Activated T-cell treated with anti-CD3 and anti-CD28 coated beads, Interleukin-2, amount 50 U/mL, for 72 hours (primary cell): ENCODE measurements at regions not wholly inside any gene's neighbourhood (a gene's known extent, or its start where the extent isn't known, plus 50 kb on each side); places are given as distances from the start of the nearest gene placed in this dataset.
"Not testable (repeated sequence)": the region's sequence is repeated elsewhere in the genome, so short reads cannot be mapped to it uniquely, and the experiment has no call there.

Source experiments
- ATAC-seq, 2 donors: fragments of 150-1000 bp; cut with Tn5 transposase; replicated peaks in 1 of 2; 2 replicates each; pipeline ENCODE4 v1.10.0; 2021; ENCODE audit warnings: moderate library complexity in 2 of 2, mild to moderate bottlenecking in 1 of 2
- DNase-seq, 2 donors: peaks; one replicate each; pipeline ENCODE4 v3.0.0; 2021 to 2022; ENCODE audit warnings: mixed read lengths in 1 of 2
- H3K27ac Mint-ChIP-seq: one replicate; pipeline ENCODE4 v1.8.0; 2022; ENCODE audit warnings: mild to moderate bottlenecking, moderate library complexity, mixed read lengths
- H3K27me3 Mint-ChIP-seq: one replicate; pipeline ENCODE4 v1.8.0; 2022; ENCODE audit warnings: low read depth, mixed read lengths
- H3K36me3 Mint-ChIP-seq, 2 donors: one replicate each; pipeline ENCODE4 v1.8.0; 2022; ENCODE audit warnings: mixed read lengths in 2 of 2, mild to moderate bottlenecking in 1 of 2; ENCODE audit not compliant: insufficient read depth in 2 of 2
- H3K4me1 Mint-ChIP-seq: one replicate; pipeline ENCODE4 v1.8.0; 2022; ENCODE audit warnings: low read depth, mixed read lengths
- H3K4me3 Mint-ChIP-seq, 2 donors: one replicate each; pipeline ENCODE4 v1.8.0; 2022; ENCODE audit warnings: mild to moderate bottlenecking in 2 of 2, mixed read lengths in 2 of 2, moderate library complexity in 2 of 2
- H3K9me3 Mint-ChIP-seq, 2 donors: one replicate each; pipeline ENCODE4 v1.8.0; 2022; ENCODE audit warnings: mixed read lengths in 2 of 2

- not testable (repeated sequence) for H3K36me3 Mint-ChIP-seq, H3K27me3 Mint-ChIP-seq, H3K27ac Mint-ChIP-seq, H3K9me3 Mint-ChIP-seq
- ATAC-seq (peak; percentile 78 to 83), DNase-seq (peak in 1 of 2 donors; percentile 8)
- Mint-ChIP-seq H3K4me1 (peaks cover 12% of the 10 kb centered on the region), H3K4me3 (peak overlapping the region in 1 of 2 donors; percentile 20)
Observed at GRCh38 chr5:1608336-1608735, 84.6 kb upstream of the LPCAT1 start.

GRCh38 chr5:1606951-1607350 is 83.2 kb upstream of the LPCAT1 start:
- H3K27ac Mint-ChIP-seq, result not testable (repeated sequence)

GRCh38 chr5:1603916-1604315 is 80.2 kb upstream of the LPCAT1 start:
- H3K27ac Mint-ChIP-seq, H3K36me3 Mint-ChIP-seq, H3K9me3 Mint-ChIP-seq: not testable (repeated sequence)

More at GRCh38 chr5:1606951-1607350, 83.2 kb upstream of the LPCAT1 start:
- not testable (repeated sequence) for ATAC-seq, H3K4me3 Mint-ChIP-seq, H3K27me3 Mint-ChIP-seq, DNase-seq, H3K36me3 Mint-ChIP-seq, H3K9me3 Mint-ChIP-seq
- peaks cover 12% of the 10 kb centered on the region for H3K4me1 Mint-ChIP-seq

GRCh38 chr5:1601565-1601964 is 77.8 kb upstream of the LPCAT1 start:
- not testable (repeated sequence) for H3K27ac Mint-ChIP-seq, DNase-seq, H3K36me3 Mint-ChIP-seq, H3K9me3 Mint-ChIP-seq, ATAC-seq, H3K27me3 Mint-ChIP-seq, H3K4me3 Mint-ChIP-seq
- H3K4me1 Mint-ChIP-seq, result peaks cover 21% of the 10 kb centered on the region

More at GRCh38 chr5:1603916-1604315, 80.2 kb upstream of the LPCAT1 start:
- H3K4me1 Mint-ChIP-seq, result peaks cover 27% of the 10 kb centered on the region
- not testable (repeated sequence) for DNase-seq, ATAC-seq, H3K4me3 Mint-ChIP-seq, H3K27me3 Mint-ChIP-seq

- ATAC-seq, result peak; percentile 47 to 64
- H3K36me3 Mint-ChIP-seq, DNase-seq, H3K9me3 Mint-ChIP-seq, H3K27ac Mint-ChIP-seq, H3K4me3 Mint-ChIP-seq, H3K27me3 Mint-ChIP-seq: not testable (repeated sequence)
- H3K4me1 Mint-ChIP-seq, result peaks cover 21% of the 10 kb centered on the region
Observed at GRCh38 chr5:1598950-1599737, 75.4 kb upstream of the LPCAT1 start.

- H3K9me3 Mint-ChIP-seq, ATAC-seq, H3K36me3 Mint-ChIP-seq, H3K27me3 Mint-ChIP-seq, H3K27ac Mint-ChIP-seq, DNase-seq, H3K4me3 Mint-ChIP-seq: not testable (repeated sequence)
- H3K4me1 Mint-ChIP-seq, result peaks cover 28% of the 10 kb centered on the region
Observed at GRCh38 chr5:1597093-1597473, 73.3 kb upstream of the LPCAT1 start.

- not testable (repeated sequence) for H3K4me3 Mint-ChIP-seq, H3K36me3 Mint-ChIP-seq, H3K9me3 Mint-ChIP-seq, H3K27me3 Mint-ChIP-seq, H3K27ac Mint-ChIP-seq, ATAC-seq, DNase-seq
- H3K4me1 Mint-ChIP-seq, result peaks cover 28% of the 10 kb centered on the region
Observed at GRCh38 chr5:1596462-1597092, 72.8 kb upstream of the LPCAT1 start.

GRCh38 chr5:1594357-1595106 is 70.8 kb upstream of the LPCAT1 start:
- H3K4me3 Mint-ChIP-seq, result peak overlapping the region; percentile 55 to 82
- ATAC-seq (peak; percentile 91 to 94), DNase-seq (peak; percentile 84 to 88)
- H3K36me3 Mint-ChIP-seq, result peaks cover 0 to 2% of the 10 kb centered on the region in 2 donors
- no peaks in the 10 kb centered on the region for H3K9me3 Mint-ChIP-seq
- no peak overlapping the region for H3K27ac Mint-ChIP-seq
- no peaks in the 10 kb centered on the region for H3K27me3 Mint-ChIP-seq
- H3K4me1 Mint-ChIP-seq, result peaks cover 19% of the 10 kb centered on the region

GRCh38 chr5:1593903-1594356 is 70.2 kb upstream of the LPCAT1 start:
- H3K9me3 Mint-ChIP-seq, result no peaks in the 10 kb centered on the region
- DNase-seq (peak in 1 of 2 donors; percentile 8), ATAC-seq (no peak)
- H3K4me3 Mint-ChIP-seq, result peak overlapping the region; percentile 55 to 82
- H3K27ac Mint-ChIP-seq, result no peak overlapping the region
- no peaks in the 10 kb centered on the region for H3K27me3 Mint-ChIP-seq
- peaks cover 13% of the 10 kb centered on the region for H3K4me1 Mint-ChIP-seq
- H3K36me3 Mint-ChIP-seq, result peaks cover 0 to 2% of the 10 kb centered on the region in 2 donors

- not testable (repeated sequence) for H3K27ac Mint-ChIP-seq, H3K4me1 Mint-ChIP-seq, H3K36me3 Mint-ChIP-seq, H3K27me3 Mint-ChIP-seq, H3K9me3 Mint-ChIP-seq, H3K4me3 Mint-ChIP-seq, DNase-seq, ATAC-seq
Observed at GRCh38 chr5:1588071-1588694, 64.4 kb upstream of the LPCAT1 start.

GRCh38 chr5:1583081-1583875 is 59.5 kb upstream of the LPCAT1 start:
- H3K4me1 Mint-ChIP-seq, H3K4me3 Mint-ChIP-seq, H3K27ac Mint-ChIP-seq, H3K36me3 Mint-ChIP-seq, H3K27me3 Mint-ChIP-seq, DNase-seq, ATAC-seq, H3K9me3 Mint-ChIP-seq: not testable (repeated sequence)

GRCh38 chr5:1579389-1579788 is 55.6 kb upstream of the LPCAT1 start:
- H3K9me3 Mint-ChIP-seq, H3K27ac Mint-ChIP-seq, H3K4me3 Mint-ChIP-seq, ATAC-seq, H3K4me1 Mint-ChIP-seq, DNase-seq, H3K27me3 Mint-ChIP-seq, H3K36me3 Mint-ChIP-seq: not testable (repeated sequence)
